Loucy (cell line): ENCODE measurements at regions not wholly inside any gene's neighbourhood (a gene's known extent, or its start where the extent isn't known, plus 50 kb on each side); places are given as distances from the start of the nearest gene placed in this dataset.

Experiments used
- H2AFZ ChIP-seq: fragments of 200-600 bp; sonication (generic); 2 replicates; pipeline ENCODE4 v1.6.0; 2016; ENCODE audit warnings: antibody characterized with exemption, mild to moderate bottlenecking, low read length, moderate library complexity
- H3F3A ChIP-seq: fragments of 200-600 bp; 2 replicates; pipeline ENCODE4 v1.6.0; 2016; ENCODE audit warnings: antibody characterized with exemption, low read depth, mild to moderate bottlenecking
- H3K27me3 ChIP-seq: fragments of 200-600 bp; sonication (generic); 2 replicates; pipeline ENCODE4 v1.6.1; 2014; ENCODE audit warnings: low read length, mild to moderate bottlenecking; ENCODE audit not compliant: insufficient read depth, poor library complexity, severe bottlenecking
- H3K36me3 ChIP-seq: fragments of 200-600 bp; sonication (generic); 2 replicates; pipeline ENCODE4 v1.6.1; 2016; ENCODE audit warnings: low read length; ENCODE audit not compliant: insufficient read depth
- H3K4me1 ChIP-seq: fragments of 200-600 bp; sonication (generic); 2 replicates; pipeline ENCODE4 v1.5.1; 2014; ENCODE audit warnings: low read length, mild to moderate bottlenecking; ENCODE audit not compliant: insufficient read depth, poor library complexity, severe bottlenecking
- H3K4me2 ChIP-seq: fragments of 200-600 bp; sonication (generic); 2 replicates; pipeline ENCODE4 v1.6.0; 2014; ENCODE audit warnings: antibody characterized with exemption, low read length, low read depth, mild to moderate bottlenecking; ENCODE audit not compliant: poor library complexity, severe bottlenecking
- H3K4me3 ChIP-seq: fragments of 200-600 bp; sonication (generic); 2 replicates; pipeline ENCODE4 v1.5.1; 2014; ENCODE audit warnings: low read length, mild to moderate bottlenecking, mixed read lengths; ENCODE audit not compliant: poor library complexity, severe bottlenecking
- H3K79me2 ChIP-seq: fragments of 200-600 bp; sonication (generic); 2 replicates; pipeline ENCODE4 v1.6.1; 2014; ENCODE audit warnings: low read length; ENCODE audit not compliant: insufficient read depth
- H3K9ac ChIP-seq: fragments of 200-600 bp; sonication (generic); 2 replicates; pipeline ENCODE4 v1.6.0; 2014; ENCODE audit warnings: mild to moderate bottlenecking, low read depth, low read length, moderate library complexity; ENCODE audit not compliant: poor library complexity, severe bottlenecking
- H3K9me2 ChIP-seq: fragments of 200-600 bp; sonication (generic); replicated peaks from 2 replicates; pipeline ENCODE4 v1.6.1; 2016; ENCODE audit warnings: low read depth, low read length, mixed read lengths
- H3K9me3 ChIP-seq: fragments of 200-600 bp; sonication (generic); 2 replicates; pipeline ENCODE4 v1.6.1; 2014; ENCODE audit warnings: mild to moderate bottlenecking, antibody characterized with exemption, low read length, low read depth; ENCODE audit not compliant: insufficient read depth
- H4K20me1 ChIP-seq: fragments of 200-600 bp; sonication (generic); 2 replicates; pipeline ENCODE4 v1.6.0; 2014; ENCODE audit warnings: antibody characterized with exemption, low read length, mild to moderate bottlenecking; ENCODE audit not compliant: insufficient read depth, poor library complexity, severe bottlenecking
- EZH2phosphoT487 ChIP-seq: fragments of 200-600 bp; IDR thresholded peaks from 2 replicates; pipeline ENCODE4 v1.6.1; 2018; ENCODE audit warnings: antibody characterized with exemption, mild to moderate bottlenecking, moderate library complexity, borderline replicate concordance
- TF ChIP-seq, protein P1 (sequence below): fragments of 200-600 bp; sonication (generic); conservative IDR thresholded peaks from 2 replicates; pipeline ENCODE4 v1.5.1; 2014; ENCODE audit warnings: mild to moderate bottlenecking, antibody characterized with exemption, low read length

- no peak overlapping the region for H3K9ac ChIP-seq
- no peaks in the 10 kb centered on the region for H3K4me1 ChIP-seq
- no peaks in the 10 kb centered on the region for H3K79me2 ChIP-seq
- TF ChIP-seq, protein P1, sequence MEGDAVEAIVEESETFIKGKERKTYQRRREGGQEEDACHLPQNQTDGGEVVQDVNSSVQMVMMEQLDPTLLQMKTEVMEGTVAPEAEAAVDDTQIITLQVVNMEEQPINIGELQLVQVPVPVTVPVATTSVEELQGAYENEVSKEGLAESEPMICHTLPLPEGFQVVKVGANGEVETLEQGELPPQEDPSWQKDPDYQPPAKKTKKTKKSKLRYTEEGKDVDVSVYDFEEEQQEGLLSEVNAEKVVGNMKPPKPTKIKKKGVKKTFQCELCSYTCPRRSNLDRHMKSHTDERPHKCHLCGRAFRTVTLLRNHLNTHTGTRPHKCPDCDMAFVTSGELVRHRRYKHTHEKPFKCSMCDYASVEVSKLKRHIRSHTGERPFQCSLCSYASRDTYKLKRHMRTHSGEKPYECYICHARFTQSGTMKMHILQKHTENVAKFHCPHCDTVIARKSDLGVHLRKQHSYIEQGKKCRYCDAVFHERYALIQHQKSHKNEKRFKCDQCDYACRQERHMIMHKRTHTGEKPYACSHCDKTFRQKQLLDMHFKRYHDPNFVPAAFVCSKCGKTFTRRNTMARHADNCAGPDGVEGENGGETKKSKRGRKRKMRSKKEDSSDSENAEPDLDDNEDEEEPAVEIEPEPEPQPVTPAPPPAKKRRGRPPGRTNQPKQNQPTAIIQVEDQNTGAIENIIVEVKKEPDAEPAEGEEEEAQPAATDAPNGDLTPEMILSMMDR: no peak
- TF ChIP-seq EZH2phosphoT487: no peak
- H3F3A ChIP-seq: no peaks in the 10 kb centered on the region
- H2AFZ ChIP-seq: no peak overlapping the region
- H3K36me3 ChIP-seq: no peaks in the 10 kb centered on the region
- no peaks in the 10 kb centered on the region for H4K20me1 ChIP-seq
- no peaks in the 10 kb centered on the region for H3K27me3 ChIP-seq
- no peak overlapping the region for H3K4me3 ChIP-seq
- H3K9me3 ChIP-seq: peaks cover 5% of the 10 kb centered on the region; the same call in 1 of the 2 replicates
- H3K4me2 ChIP-seq: no peak overlapping the region
- no peaks in the 10 kb centered on the region for H3K9me2 ChIP-seq
Observed at GRCh38 chr16:63702981-63703590, 1418.8 kb downstream of the CDH11 start.

- no peak overlapping the region for H3K9ac ChIP-seq
- H3K79me2 ChIP-seq: no peaks in the 10 kb centered on the region
- H3K4me2 ChIP-seq: no peak overlapping the region
- H3K9me2 ChIP-seq: no peaks in the 10 kb centered on the region
- H2AFZ ChIP-seq: no peak overlapping the region
- H3K27me3 ChIP-seq: no peaks in the 10 kb centered on the region
- TF ChIP-seq EZH2phosphoT487: no peak
- TF ChIP-seq, protein P1: no peak
- H3K36me3 ChIP-seq: no peaks in the 10 kb centered on the region
- H3K4me3 ChIP-seq: no peak overlapping the region
- no peaks in the 10 kb centered on the region for H4K20me1 ChIP-seq
- no peaks in the 10 kb centered on the region for H3K4me1 ChIP-seq
- no peaks in the 10 kb centered on the region for H3F3A ChIP-seq
- H3K9me3 ChIP-seq: no peaks in the 10 kb centered on the region
Observed at GRCh38 chr16:63697736-63698135, 1424.1 kb downstream of the CDH11 start.

- no peak overlapping the region for H3K4me3 ChIP-seq
- no peaks in the 10 kb centered on the region for H4K20me1 ChIP-seq
- no peaks in the 10 kb centered on the region for H3K9me3 ChIP-seq
- no peaks in the 10 kb centered on the region for H3F3A ChIP-seq
- no peaks in the 10 kb centered on the region for H3K9me2 ChIP-seq
- H3K4me2 ChIP-seq: no peak overlapping the region
- H2AFZ ChIP-seq: no peak overlapping the region
- no peaks in the 10 kb centered on the region for H3K79me2 ChIP-seq
- no peaks in the 10 kb centered on the region for H3K27me3 ChIP-seq
- no peaks in the 10 kb centered on the region for H3K36me3 ChIP-seq
- H3K9ac ChIP-seq: no peak overlapping the region
- TF ChIP-seq EZH2phosphoT487: no peak
- TF ChIP-seq, protein P1: no peak
- no peaks in the 10 kb centered on the region for H3K4me1 ChIP-seq
Observed at GRCh38 chr16:63695347-63695746, 1426.5 kb downstream of the CDH11 start.
